NCI-H446 (cell line): ENCODE measurements at regions not wholly inside any gene's neighbourhood (a gene's known extent, or its start where the extent isn't known, plus 50 kb on each side); places are given as distances from the start of the nearest gene placed in this dataset.
"Not testable (repeated sequence)": the region's sequence is repeated elsewhere in the genome, so short reads cannot be mapped to it uniquely, and the experiment has no call there.

Experiments
- DNase-seq, 2 experiments: peaks; one replicate each; lab custom pipeline; 2025; lab: John Stamatoyannopoulos, UW

DNA sequence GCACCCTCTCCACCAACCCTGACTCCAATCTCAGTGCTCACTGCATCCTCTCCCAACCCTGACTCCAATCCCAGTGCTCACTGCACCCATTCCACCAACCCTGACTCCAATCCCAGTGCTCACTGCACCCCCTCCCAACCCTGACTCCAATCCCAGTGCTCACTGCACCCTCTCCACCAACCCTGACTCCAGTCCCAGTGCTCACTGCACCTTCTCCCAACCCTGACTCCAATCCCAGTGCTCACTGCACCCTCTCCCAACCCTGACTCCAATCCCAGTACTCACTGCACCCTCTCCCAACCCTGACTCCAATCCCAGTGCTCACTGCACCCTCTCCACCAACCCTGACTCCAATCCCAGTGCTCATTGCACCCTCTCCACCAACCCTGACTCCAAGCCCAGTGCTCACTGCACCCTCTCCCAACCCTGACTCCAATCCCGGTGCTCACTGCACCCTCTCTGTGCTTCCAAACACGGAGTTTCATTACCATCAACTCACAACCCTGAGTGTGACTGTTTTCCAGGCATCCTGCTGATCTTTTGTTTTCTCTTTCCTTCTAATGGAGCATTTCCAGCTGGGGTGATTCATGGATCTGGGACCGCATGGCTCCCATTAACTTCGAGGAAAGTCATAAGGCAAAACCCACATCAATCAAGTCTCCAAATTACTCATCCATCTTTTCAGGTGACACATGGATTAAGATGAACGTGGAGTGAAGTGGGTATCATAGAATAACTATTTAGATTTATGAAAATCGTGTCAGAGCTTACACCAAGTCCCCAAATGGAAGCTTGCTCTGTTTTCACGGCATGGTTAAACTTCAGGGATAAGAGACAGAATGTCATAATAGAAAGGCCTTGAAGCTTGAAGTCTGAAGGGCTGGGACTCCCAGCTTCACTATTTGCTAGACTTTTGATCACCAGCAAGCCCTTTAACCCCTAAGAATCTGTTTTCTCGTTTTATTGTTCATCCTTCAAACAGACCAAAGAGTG lies 135.3 kb upstream of the ZNF618 start:
- DNase-seq: not testable (repeated sequence)

- no peak for DNase-seq
These were observed 133.9 kb upstream of the ZNF618 start for GRCh38 chr9:113741886-113742854.

GRCh38 chr9:113742878-113743277 lies 133.2 kb upstream of the ZNF618 start:
- no peak for DNase-seq

DNA sequence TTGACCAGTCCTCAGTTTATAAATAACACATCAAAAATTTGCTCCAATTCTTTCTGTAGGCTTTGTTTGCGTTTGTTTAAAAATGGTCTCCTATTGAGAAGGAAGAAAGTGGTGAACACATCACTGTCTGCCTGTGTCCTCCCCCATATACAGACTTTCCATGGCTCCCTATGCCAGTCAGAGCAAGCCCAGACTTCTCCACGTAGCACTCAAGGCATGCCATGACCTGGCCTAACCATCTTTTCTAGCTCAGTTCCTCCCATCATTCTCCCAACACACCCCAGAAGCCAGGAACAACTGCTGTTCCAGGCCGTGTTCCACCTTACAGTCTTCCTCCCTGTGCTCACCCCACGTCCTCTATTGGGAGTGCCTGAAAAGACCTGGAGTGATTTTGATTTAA lies 129.6 kb upstream of the ZNF618 start:
- no peak for DNase-seq

- DNase-seq: no peak
These were observed 128.0 kb upstream of the ZNF618 start for GRCh38 chr9:113748135-113748534.

GRCh38 chr9:113753398-113754119 lies 122.5 kb upstream of the ZNF618 start:
- DNase-seq: no peak

DNA sequence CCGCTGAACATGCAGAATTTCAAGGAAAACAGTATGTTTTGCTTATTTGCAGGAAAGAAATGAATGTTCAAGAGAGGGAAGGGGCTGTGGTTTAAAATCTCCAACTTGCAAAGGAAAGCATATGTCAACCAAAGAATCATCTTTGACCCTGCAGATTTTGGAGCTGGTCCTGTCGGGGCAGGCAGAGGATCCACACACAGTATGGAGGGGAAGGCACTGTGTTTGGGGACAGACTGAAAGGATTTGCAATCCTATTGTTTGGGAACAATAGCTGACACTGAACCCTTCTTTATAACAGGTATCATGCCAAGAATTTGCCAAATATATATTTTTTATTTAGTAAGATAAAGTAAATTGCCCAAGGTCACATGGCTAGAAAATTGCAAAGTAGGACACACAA lies 121.4 kb upstream of the ZNF618 start:
- no peak for DNase-seq

- no peak for DNase-seq
These were observed 120.7 kb upstream of the ZNF618 start for GRCh38 chr9:113755433-113755832.

DNA sequence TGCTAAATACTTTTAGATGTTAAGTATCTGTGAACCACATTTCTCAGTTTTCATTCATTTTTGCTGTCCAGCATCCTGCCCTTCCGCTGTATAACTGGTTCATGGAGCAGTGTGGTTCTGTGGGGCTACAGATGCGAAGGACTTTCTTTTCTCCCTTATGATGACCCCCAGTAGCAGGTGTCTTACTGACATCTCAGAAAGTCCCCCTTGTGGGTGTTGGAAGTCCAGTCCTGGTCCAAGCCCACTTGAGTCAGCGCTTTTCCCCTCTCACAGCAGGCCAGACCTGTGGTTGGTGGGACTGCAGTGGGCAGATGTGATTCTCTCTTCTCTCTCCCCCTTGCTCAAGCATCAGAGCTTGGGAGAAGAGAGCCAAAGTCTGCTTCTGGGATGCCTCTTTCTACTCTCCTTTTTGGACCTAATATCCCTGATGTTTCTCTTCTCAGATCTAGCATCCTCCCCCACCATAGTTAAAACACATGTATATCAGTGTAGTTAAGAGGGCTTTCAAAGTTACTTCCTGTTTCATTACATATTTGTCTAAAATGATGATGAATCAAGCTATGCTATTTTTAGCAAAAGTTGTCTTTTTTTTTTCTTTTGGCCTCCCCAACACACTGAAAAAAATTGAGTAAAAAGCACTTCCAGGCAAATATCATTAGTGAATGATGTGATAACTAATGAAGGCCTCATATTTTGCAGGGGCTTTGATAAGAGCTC lies 119.5 kb upstream of the ZNF618 start:
- DNase-seq: no peak

DNA sequence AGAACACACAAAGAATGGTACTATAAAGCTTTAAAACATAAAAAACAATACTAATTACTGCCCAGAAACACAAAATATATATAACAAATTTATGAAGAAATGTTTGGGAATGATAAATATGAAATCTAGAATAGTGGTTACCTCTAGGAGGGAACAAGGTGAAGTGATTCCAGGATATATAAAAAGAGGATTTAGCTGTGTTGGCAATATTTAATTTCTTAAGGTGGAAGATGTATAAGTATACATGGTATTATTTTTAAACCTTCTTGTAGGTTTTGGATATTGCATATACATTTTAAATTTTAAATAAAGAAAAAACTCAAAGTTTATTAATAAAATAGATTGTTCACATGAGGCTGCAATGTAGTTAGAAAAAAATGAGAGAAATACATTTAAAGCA lies 112.7 kb upstream of the ZNF618 start:
- DNase-seq: no peak

- no peak for DNase-seq
These were observed 111.5 kb upstream of the ZNF618 start for GRCh38 chr9:113764572-113764971.

GRCh38 chr9:113769412-113769811 lies 106.7 kb upstream of the ZNF618 start:
- no peak for DNase-seq

- no peak for DNase-seq
These were observed 105.7 kb upstream of the ZNF618 start for GRCh38 chr9:113770396-113770795.

GRCh38 chr9:113771199-113771598 lies 104.9 kb upstream of the ZNF618 start:
- no peak for DNase-seq

DNA sequence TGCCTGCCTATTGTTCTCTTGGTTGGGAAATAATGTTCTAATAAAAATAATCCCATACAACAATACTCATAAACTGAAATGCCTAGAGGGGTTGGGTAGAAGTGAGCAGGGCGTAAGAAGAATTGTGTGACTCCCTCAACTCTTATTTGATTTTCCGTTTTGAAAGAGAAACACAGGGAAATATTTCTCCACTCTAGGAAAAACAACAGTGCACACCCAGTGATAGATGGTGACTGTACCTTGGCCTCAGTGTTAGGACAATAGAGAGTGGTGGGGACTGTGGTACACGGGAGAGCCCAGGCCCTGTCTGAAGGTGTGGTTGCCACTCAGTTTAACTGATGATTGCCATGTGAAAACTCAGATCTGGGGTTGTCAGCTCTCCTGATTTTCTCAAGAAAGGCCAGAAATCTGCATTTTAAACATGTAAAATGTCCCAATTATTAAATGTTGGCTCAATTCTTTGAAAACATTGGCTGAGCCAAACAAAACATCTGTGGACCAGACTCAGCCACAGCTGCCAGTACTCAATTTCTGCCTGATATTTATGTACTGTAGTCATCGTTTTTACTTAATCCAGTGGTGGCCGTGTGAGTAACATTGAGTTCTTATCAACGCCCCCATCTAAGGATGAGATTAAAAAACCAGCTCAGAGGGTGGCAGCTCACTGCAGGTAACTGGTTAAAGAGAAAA lies 103.8 kb upstream of the ZNF618 start:
- no peak for DNase-seq

DNA sequence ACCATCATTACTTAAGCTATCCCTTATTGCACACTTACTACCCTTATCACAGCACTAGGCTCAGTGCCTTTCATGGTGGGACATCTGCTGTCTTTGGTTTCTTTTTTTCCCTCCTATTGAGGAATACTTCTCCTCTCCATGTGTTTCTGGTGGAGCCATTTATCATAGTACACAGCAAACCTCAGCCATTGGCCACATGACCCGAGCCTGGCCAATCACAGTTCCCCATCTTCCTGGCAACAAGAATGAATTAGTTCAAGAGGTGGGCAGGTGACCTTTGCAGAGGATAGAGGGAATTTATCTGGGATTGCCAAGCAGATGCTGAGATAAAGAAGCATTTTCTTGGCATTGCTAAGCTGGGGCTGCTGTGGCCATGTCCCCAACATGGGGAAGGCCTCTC lies 101.1 kb upstream of the ZNF618 start:
- DNase-seq: no peak

GRCh38 chr9:113775749-113776148 lies 100.4 kb upstream of the ZNF618 start:
- no peak for DNase-seq

GRCh38 chr9:113776194-113776593 lies 99.9 kb upstream of the ZNF618 start:
- DNase-seq: no peak

DNA sequence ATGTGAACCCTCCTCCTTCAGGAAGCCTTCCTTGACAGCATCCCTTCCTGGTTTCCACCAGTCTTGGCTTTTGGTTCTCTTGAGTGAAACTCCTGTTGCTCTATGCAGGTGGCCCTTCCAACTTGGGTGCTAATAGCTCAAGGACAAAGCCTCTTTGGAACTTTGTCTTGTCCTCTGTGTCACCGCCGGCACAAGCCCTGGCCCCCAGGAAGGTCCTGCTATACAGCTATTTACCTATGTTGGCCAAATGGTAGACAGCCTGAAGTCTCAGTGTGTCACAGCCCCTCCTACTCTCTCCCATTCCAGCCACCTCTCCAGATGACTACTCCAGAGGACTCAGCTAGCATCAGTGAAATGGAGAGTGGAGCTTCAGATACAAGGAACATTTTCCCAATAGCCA lies 94.7 kb upstream of the ZNF618 start:
- DNase-seq: no peak

- no peak for DNase-seq
These were observed 94.2 kb upstream of the ZNF618 start for GRCh38 chr9:113781896-113782295.

DNA sequence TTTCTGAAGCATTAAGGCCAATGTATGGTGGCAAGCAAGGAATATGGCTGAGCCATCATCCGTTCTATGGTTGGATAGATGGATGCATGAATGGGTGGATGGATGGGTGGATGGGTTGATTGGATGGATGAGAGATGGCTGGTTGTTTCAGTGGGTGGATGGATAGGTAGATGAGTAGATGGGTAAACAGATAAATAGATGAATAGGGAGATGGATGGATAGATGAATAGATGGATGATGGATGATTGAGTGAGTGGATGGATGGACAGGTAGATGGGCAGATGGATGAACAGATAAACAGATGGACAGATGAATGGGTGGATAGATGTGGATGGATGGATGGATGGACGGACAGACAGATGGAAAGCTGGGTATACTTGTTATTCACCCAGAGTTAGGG lies 92.6 kb upstream of the ZNF618 start:
- DNase-seq: no peak
